NB4 (cell line): ENCODE measurements at regions not wholly inside any gene's neighbourhood (a gene's known extent, or its start where the extent isn't known, plus 50 kb on each side); places are given as distances from the start of the nearest gene placed in this dataset.

Experiments
- DNase-seq: peaks from one replicate; pipeline ENCODE4 v3.0.0; 2010; ENCODE audit warnings: low read depth
- H3K4me3 ChIP-seq: one replicate; pipeline ENCODE4 v1.5.1; 2011; ENCODE audit warnings: mild to moderate bottlenecking, low read depth, low read length, moderate library complexity
- CTCF ChIP-seq: IDR thresholded peaks from one replicate; pipeline ENCODE4 v1.5.1; 2012; ENCODE audit warnings: low read depth, low read length
- MAX ChIP-seq: IDR thresholded peaks from 2 replicates; pipeline ENCODE4 v1.6.1; 2011; ENCODE audit warnings: low read depth, low read length
- MYC ChIP-seq: IDR thresholded peaks from 2 replicates; pipeline ENCODE4 v1.6.1; 2011; ENCODE audit warnings: low read depth, low read length
- POLR2A ChIP-seq: IDR thresholded peaks from 2 replicates; pipeline ENCODE4 v1.6.1; 2011; ENCODE audit warnings: mild to moderate bottlenecking; ENCODE audit not compliant: insufficient read length; ENCODE audit errors: extremely low read depth

GRCh38 chr14:41289025-41289424 is 317.7 kb upstream of the LRFN5 start:
- TF ChIP-seq POLR2A = no peak
- TF ChIP-seq CTCF = no peak
- TF ChIP-seq MAX = no peak
- TF ChIP-seq MYC = no peak
- H3K4me3 ChIP-seq = no peak overlapping the region
- DNase-seq = no peak

- no peak overlapping the region for H3K4me3 ChIP-seq
- 0 out of 2 replicates have a peak, but pooled peaks have one; percentile 14 for TF ChIP-seq MAX
- TF ChIP-seq POLR2A = no peak
These were observed 321.4 kb upstream of the LRFN5 start for GRCh38 chr14:41285186-41285748.

GRCh38 chr14:41280745-41281144 is 325.9 kb upstream of the LRFN5 start:
- no peak overlapping the region for H3K4me3 ChIP-seq
- DNase-seq = peak; percentile 29
- peak; percentile 23 for TF ChIP-seq CTCF
- no peak for TF ChIP-seq POLR2A

More at GRCh38 chr14:41285186-41285748, 321.4 kb upstream of the LRFN5 start:
- peak; percentile 47 for DNase-seq

GRCh38 chr14:41277450-41277849 is 329.2 kb upstream of the LRFN5 start:
- no peak for DNase-seq
- no peak overlapping the region for H3K4me3 ChIP-seq
- TF ChIP-seq POLR2A = no peak
- no peak for TF ChIP-seq CTCF
- no peak for TF ChIP-seq MYC

- H3K4me3 ChIP-seq = no peak overlapping the region
- no peak for DNase-seq
- TF ChIP-seq POLR2A (no peak), CTCF (no peak), MAX (no peak), MYC (no peak)
These were observed 349.2 kb upstream of the LRFN5 start for GRCh38 chr14:41257476-41257875.

- no peak overlapping the region for H3K4me3 ChIP-seq
- TF ChIP-seq MAX (no peak), POLR2A (no peak)
- no peak for DNase-seq
These were observed 371.2 kb upstream of the LRFN5 start for GRCh38 chr14:41235466-41235865.

GRCh38 chr14:41230683-41231082 is 376.0 kb upstream of the LRFN5 start:
- TF ChIP-seq MAX = no peak
- DNase-seq = no peak
- H3K4me3 ChIP-seq = no peak overlapping the region
